ENCODE measurements at regions not wholly inside any gene's neighbourhood (a gene's known extent, or its start where the extent isn't known, plus 50 kb on each side); places are given as distances from the start of the nearest gene placed in this dataset.

- ATAC-seq: no peak
- TF ChIP-seq OSR1 (CRISPR knock-in tag; IDR thresholded peaks at IDR 0.05): no peak
- TF ChIP-seq GLIS3 (CRISPR knock-in tag; IDR thresholded peaks at IDR 0.05): no peak
- TF ChIP-seq SNAI2 (CRISPR knock-in tag; IDR thresholded peaks at IDR 0.05): no peak
- TF ChIP-seq BACH2 (CRISPR knock-in tag; IDR thresholded peaks at IDR 0.05; ENCODE audit: borderline replicate concordance): no peak
- TF ChIP-seq ARNTL (CRISPR knock-in tag; IDR thresholded peaks at IDR 0.05; ENCODE audit: borderline replicate concordance, low read depth): no peak
- no peak for TF ChIP-seq PATZ1 (CRISPR knock-in tag; IDR thresholded peaks at IDR 0.05; ENCODE audit: borderline replicate concordance)
- no peak for TF ChIP-seq ESRRG (CRISPR knock-in tag; IDR thresholded peaks at IDR 0.05)
- TF ChIP-seq ISL1 (CRISPR knock-in tag; IDR thresholded peaks at IDR 0.05): no peak
- TF ChIP-seq ZNF70 (CRISPR knock-in tag; IDR thresholded peaks at IDR 0.05): no peak
- no peak for TF ChIP-seq ZNF565 (CRISPR knock-in tag; conservative IDR thresholded peaks at IDR 0.05; ENCODE audit: low read depth)
- no peak for TF ChIP-seq CSRNP3 (CRISPR knock-in tag; IDR thresholded peaks at IDR 0.05)
- TF ChIP-seq ZNF8 (CRISPR knock-in tag; IDR thresholded peaks at IDR 0.05): no peak
- no peak for TF ChIP-seq TOX (CRISPR knock-in tag; IDR thresholded peaks at IDR 0.05; ENCODE audit: borderline replicate concordance)
- no peak for TF ChIP-seq CREB5 (CRISPR knock-in tag; IDR thresholded peaks at IDR 0.05; ENCODE audit: low read depth)
- TF ChIP-seq CSDC2 (CRISPR knock-in tag; IDR thresholded peaks at IDR 0.05): no peak
Measured at GRCh38 chr13:34028496-34029442, 210.8 kb downstream of the RFC3 start.

- no peak for TF ChIP-seq ZFP3 (CRISPR knock-in tag; IDR thresholded peaks at IDR 0.05)
- no peak for TF ChIP-seq ARNTL (CRISPR knock-in tag; IDR thresholded peaks at IDR 0.05; ENCODE audit: borderline replicate concordance, low read depth)
- no peak for TF ChIP-seq CSDC2 (CRISPR knock-in tag; IDR thresholded peaks at IDR 0.05)
- TF ChIP-seq POU6F1 (CRISPR knock-in tag; IDR thresholded peaks at IDR 0.05; ENCODE audit: borderline replicate concordance, low read depth): no peak
- TF ChIP-seq ZNF8 (CRISPR knock-in tag; IDR thresholded peaks at IDR 0.05): no peak
- TF ChIP-seq ZC3H10 (CRISPR knock-in tag; IDR thresholded peaks at IDR 0.05): no peak
- no peak for TF ChIP-seq ZNF565 (CRISPR knock-in tag; conservative IDR thresholded peaks at IDR 0.05; ENCODE audit: low read depth)
- no peak for TF ChIP-seq ZNF70 (CRISPR knock-in tag; IDR thresholded peaks at IDR 0.05)
- no peak for TF ChIP-seq PATZ1 (CRISPR knock-in tag; IDR thresholded peaks at IDR 0.05; ENCODE audit: borderline replicate concordance)
- no peak for TF ChIP-seq TCF4 (CRISPR knock-in tag; IDR thresholded peaks at IDR 0.05; ENCODE audit: borderline replicate concordance)
- no peak for TF ChIP-seq RARB (CRISPR knock-in tag; IDR thresholded peaks at IDR 0.05)
- no peak for TF ChIP-seq TSHZ2 (CRISPR knock-in tag; IDR thresholded peaks at IDR 0.05)
- no peak for TF ChIP-seq ESRRG (CRISPR knock-in tag; IDR thresholded peaks at IDR 0.05)
- TF ChIP-seq ISL1 (CRISPR knock-in tag; IDR thresholded peaks at IDR 0.05): no peak
- no peak for TF ChIP-seq SNAI2 (CRISPR knock-in tag; IDR thresholded peaks at IDR 0.05)
- no peak for ATAC-seq
Measured at GRCh38 chr13:34030782-34031181, 212.8 kb downstream of the RFC3 start.

All from SK-N-SH treated with all-trans-retinoic acid at 6 μM for 48 hours (cell line).